Activated gamma-delta T cell (primary cell): ENCODE measurements at regions not wholly inside any gene's neighbourhood (a gene's known extent, or its start where the extent isn't known, plus 50 kb on each side); places are given as distances from the start of the nearest gene placed in this dataset.
"Not testable (repeated sequence)": the region's sequence is repeated elsewhere in the genome, so short reads cannot be mapped to it uniquely, and the experiment has no call there.

Experiments
- DNase-seq: peaks from one replicate; lab custom pipeline; 2025; lab: John Stamatoyannopoulos, UW

DNA sequence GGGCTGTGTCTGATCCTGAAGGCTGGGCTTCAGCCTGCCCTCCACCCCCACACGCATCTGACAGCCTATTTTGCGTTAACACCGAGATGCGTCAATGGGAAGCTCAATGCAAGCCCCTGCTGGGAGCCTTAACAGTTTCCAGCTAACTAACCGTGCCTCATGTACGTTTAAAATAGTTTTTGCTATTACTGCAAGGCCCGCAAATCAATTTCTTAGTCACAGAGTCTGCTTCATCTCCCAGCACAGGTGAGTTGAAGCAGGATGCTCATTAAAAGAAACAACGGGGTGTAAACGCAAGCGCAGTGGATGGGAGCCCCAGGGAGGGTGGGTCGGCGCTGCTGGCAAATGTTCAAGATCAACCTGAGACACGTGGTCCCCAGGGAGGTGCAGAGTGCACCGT is 142.8 kb upstream of the PHACTR3 start:
- no peak for DNase-seq

GRCh38 chr20:59462249-59462648 is 142.1 kb upstream of the PHACTR3 start:
- DNase-seq: no peak

DNA sequence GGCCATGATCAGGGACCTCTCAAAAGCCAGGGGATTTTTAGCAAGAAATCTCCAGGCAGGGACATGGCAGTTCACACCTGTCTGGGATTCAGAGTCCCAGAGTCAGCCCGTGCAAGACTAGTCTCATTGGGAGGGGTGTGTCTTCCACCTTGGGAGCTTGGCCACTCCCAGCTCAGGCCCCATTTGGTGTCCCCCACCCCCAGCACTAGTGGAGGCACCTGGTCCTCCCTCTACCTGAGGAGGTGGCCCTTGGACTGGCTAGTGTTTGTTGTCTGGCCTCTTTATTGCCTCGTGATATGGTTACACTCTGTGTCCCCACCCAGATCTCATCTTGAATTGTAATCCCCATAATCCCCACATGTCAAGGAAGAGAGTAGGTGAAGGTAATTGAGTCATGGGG is 140.8 kb upstream of the PHACTR3 start:
- no peak for DNase-seq

- no peak for DNase-seq
Measured at GRCh38 chr20:59466107-59466815, 138.1 kb upstream of the PHACTR3 start.

GRCh38 chr20:59468831-59469230 is 135.5 kb upstream of the PHACTR3 start:
- DNase-seq: no peak

DNA sequence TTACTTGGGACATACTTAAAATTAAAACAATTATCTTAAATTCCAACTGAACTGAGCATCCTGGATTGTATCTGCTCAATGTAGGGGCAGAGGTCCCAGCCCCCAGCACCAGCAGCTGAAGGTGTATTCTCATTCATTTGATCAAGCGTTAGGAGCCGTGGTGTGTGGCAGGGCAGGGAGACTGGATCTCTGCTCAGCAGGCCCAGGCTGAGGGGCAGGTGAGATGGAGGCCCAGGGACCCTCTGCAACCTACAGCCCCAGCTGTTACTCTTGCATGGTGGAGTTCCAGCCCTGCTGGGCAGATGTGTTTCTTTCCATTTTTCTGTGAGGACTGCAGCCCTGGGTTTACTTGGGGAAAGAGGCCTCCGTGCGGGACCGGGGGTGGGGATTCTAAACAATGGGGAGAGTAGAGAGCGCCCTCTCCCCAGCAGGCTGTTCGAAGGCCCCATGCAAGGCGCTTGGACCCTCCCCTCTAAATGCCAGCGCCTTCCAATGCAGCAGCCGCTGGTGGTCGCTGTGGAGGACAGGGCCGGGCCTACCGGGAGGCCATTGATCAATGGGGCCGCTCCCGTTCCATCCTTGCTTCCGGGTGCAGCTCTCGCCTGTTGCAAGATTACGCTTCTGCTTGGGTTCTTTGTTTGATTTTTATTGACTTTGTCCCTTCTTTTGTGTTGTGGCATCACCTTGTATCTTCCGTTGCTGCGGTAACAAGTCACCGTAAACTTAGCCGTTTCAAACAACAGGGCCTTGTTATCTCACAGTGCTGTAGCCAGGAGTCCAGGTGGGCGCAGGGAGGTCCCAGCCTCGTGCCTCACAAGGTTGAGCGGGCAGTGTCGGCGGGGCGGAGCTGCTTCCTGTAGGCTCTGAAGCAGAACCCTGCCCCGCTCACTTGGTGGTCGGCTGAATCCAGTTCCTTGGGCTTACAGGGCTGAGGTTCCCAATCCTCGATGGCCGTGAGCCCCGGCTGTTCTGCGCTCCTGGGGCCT is 134.8 kb upstream of the PHACTR3 start:
- DNase-seq: no peak

DNA sequence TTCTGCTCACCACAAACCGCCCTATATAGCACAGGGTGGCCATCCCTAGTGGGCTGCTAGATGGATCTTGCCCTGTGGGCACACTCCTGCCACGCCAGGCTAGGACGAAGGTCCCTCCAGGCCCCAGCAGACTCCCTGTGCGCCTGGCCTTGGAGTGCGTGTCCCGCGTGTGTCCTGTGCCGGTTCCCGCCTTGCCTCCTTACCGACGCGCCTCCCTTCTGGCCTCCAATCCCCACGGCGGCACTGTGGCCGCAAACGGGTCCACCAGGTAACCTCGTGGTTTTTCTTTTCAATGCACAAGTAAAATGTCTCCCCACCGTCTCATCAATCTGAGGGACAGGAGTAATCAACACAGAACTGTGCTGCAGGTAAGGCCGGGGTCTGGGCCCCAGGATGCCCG is 133.8 kb upstream of the PHACTR3 start:
- no peak for DNase-seq

DNA sequence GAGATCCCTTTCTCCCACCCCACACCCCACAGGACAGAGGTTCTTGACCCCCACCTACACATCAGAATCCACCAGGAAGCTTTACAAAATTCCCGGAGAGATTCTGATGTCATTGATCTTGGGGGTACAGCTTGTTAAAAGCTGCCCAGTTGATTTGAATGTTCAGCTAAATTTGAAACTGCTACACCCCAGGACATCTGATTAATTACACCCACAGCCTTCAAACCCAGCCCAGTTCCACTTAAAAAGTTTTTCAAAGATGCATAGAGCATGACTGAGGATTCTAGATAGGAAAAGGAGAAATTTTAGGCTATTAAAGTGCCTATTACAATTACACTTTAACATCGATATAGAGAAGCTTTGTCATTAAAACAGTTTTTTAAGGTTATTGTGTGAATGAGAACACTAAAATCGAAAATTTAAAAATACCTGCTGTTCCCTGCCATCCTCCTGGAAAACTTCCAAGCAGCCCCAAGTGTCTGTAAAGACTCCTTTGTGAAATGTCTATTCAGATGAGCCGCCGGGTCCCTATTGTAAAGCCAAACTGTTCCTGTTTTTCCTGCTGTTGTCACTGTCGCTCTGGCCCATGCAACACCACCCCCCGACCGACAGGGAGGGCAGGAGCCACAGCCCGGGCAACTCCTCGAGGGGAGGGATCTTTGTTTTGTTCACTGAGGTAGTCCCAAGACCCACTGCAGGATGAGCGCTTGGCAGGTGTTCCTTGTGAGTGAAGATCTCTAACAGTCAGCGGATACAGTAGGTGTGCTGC is 132.5 kb upstream of the PHACTR3 start:
- DNase-seq: no peak

- no peak for DNase-seq
Measured at GRCh38 chr20:59473742-59474141, 130.6 kb upstream of the PHACTR3 start.

- no peak for DNase-seq
Measured at GRCh38 chr20:59481067-59481466, 123.3 kb upstream of the PHACTR3 start.

DNA sequence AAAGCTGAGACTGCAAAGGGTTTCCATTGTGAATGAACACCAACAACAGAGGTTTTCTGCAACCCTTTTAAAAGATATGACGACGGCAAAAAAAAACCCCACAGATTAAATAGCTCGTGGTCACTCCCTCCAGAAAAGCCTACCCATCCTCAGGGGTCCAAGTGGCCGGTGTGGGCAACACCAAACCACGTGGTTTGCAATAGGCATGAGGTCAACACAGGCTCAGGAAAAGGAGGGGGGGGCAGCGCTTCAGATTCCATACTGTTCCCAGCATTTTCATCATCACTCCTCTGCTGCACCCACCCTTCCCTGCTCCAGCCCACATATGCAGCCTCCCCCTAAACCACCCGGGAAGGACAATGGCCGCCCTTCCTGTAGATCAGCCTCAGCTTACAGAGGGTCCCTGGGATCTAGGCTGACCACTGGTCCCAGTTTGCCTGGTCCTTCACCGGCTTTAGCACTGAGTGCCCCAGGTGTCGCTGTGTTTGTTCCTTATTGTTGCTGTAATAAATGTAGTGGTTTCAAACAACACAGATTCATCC is 122.8 kb upstream of the PHACTR3 start:
- no peak for DNase-seq

DNA sequence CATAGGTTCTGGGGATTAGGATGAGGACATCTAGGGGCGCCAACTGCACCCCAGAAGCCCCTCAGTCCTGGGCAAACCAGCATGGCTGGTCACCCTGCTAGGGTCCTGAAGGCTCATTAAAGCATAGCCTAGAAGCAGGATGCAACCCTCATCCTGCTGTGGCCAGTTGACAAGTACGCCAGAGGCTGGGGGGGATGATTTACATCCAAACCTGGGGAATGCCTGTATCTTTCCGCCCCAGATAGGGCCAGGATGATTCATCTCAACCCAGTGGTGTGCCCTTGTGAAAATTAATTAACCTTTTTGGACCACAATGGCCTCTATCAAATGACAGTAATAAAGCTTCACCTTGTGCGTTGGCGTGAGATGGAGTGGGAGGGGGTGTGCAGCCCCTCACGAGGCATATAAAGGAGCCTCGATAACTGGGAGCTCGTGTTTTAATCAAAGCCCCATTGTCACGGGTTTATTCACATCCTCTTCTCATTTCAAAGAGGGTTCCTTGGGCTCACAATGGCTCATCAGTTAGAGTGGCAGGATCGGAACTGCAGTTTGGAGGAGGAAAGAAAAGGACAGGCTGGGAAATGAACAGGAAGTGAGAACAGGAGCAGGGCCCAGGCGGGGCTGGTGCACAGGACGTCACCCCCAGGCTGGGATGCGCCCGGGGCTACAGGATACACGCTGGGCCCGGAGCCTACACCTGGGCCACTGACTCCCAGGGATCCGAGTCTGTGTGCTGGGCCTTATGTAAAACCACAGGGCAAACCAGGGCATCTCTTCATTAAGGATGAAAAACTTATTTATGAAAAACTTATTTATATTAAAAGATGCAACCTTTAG is 121.8 kb upstream of the PHACTR3 start:
- no peak for DNase-seq

DNA sequence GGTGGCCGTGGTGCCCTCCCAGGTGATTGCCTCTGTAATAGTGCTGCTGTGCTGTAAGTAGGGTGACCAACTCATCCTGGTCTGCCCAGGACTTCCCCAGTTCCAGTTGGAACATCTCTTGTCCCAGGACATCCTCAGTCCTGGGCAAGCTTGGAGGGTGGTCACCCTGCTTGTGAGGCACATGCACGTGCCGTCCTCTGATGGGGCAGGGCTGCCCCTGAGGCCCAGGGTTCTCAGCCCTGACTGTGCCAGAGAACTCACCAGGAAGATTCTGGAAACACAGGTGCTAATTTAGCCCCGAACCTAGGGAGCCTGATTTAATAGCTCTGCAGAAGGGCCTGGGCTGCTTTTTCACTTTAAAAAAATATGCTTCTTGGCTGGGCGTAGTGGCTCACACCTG is 120.9 kb upstream of the PHACTR3 start:
- DNase-seq: no peak

DNA sequence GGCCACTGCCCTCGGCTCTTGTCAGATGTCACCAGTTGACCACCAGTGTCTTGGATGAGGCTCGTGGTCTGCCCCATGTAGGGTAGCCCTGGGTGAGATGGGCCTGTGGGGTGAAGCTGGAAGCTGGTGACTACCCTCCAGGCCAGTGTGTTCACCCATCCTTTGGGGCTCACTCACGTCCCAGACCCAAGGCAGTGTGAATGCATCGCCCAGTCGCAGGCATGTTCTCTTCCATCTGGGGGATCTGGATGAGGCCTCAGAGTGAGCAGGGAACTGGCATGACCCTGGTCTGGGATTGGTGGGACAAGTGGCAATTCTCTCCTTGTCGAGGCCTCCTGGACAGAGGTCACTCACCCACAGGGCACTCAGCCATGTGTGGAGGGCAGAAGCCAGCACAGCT is 120.1 kb upstream of the PHACTR3 start:
- DNase-seq: no peak

DNA sequence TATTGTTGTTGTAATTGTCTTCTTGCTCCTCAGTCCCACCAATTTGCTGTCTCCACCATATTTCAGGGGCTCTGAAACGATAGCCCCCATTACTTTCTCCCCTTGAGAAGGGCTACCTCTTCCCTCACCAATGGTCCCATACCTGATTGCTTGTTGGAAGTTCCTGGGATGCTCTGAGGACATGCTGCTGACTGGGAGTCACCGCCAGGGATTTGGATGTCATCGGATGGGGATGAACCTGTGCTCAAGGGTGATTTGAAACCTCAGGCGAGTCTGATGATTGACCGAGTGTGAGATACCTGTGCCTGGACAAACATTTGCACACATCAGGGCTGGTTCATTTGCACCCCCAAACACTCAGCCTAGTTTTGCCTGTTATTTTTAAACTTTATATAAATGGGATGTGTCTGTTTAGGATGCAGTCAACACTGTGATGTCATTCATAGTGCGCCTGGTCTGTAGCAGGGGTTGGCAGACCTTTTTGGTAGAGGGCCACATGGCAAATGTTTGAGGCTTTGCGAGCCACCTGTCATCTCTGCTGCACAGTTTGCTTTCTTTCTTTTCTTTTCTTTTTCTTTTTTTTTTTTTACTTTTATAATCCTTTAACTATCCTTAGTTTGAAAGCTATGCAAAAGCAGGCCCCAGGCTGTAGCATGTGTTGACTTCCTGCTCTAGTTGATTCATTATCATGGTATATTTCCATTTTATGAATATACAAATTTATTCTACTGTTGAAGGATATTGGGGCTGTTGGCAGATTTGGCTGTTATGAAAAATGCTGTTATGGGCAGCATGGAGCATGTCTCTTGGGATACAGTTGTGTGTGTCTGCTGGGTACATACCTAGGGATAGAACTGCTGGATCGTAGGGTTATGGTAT is 118.5 kb upstream of the PHACTR3 start:
- DNase-seq: no peak

- not testable (repeated sequence) for DNase-seq
Measured at GRCh38 chr20:59488459-59488858, 115.9 kb upstream of the PHACTR3 start.

DNA sequence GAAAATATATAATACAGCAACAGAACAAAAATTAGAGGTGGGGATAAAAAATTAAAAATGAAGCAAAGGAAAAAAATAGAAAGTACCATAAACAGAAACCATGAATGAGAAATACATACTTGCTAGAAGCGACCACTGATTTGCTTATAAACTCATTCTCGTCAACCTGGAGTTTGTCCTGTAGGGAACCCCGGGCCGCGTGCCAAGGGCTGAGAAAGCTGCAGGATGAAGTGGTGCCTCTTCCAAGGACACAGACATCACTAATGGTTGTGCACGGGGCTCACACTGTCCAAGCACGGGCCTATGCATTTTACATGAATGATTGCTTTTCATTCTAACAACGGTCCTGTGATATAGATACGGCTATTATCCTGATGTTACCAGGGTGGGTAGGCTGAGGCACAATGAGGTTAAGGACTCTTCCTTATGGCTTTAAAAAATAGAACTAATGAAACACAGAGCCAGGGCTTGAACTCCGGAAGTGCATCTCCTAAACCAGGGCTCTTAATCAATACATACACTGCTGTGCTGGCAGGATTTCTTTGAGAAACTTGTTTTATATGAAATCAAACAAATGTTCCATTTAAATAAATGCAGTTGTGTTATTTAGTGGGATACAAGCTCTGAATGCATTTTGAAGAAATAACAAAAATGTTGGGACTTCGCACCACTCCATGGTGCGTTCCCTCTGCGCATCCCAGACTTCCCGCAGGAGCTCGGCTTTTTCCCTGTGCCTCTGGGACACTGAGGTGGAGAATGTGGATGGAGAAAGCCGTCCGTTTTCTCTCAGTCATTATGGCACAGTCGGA is 113.9 kb upstream of the PHACTR3 start:
- not testable (repeated sequence) for DNase-seq

DNA sequence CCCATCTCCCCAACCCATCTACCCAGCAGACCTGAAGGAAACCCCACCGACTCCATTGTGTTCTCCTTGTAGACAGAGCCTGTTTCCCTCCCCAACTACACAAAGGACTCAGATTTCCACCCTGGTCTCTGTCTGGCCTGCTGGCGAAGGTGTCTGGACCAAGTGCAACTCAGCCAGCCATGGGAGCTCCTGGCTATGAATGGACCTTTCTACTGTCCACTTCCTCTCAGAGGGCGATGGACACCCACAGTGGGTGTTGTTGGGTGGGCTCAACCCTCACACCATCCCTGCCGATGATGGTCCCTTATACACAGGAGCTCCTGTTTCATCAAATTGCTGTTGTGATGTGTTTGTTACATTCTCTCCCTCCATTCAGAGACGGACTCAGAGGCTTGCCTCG is 112.5 kb upstream of the PHACTR3 start:
- no peak for DNase-seq

DNA sequence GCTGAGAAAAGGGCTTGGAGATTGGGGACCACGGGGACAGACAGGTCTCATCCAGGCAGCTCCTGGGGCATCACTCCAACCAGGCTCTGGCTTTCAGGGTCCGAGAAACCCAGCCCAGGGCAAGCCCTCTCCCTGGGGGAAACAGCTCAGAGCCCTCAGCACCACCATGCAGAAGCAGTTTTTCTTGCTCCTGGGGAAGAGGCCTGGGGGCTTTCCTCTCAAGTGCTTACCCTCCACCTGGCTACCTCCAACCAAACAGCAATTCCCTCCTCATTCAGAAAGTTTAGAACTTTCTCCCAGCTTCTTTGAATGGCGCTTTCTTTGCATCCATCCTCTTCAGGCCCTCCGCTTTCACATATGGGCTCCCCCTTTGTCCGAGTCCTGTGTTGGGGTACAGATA is 110.4 kb upstream of the PHACTR3 start:
- no peak for DNase-seq
